ENCODE measurements at regions not wholly inside any gene's neighbourhood (a gene's known extent, or its start where the extent isn't known, plus 50 kb on each side); places are given as distances from the start of the nearest gene placed in this dataset.

- intact Hi-C loops (cut with DNase I; ENCODE audit: low total_unique reads) = no loop called here
- TF ChIP-seq POLR2AphosphoS5 (IDR thresholded peaks at IDR 0.05) (no peak), CTCF (IDR thresholded peaks at IDR 0.05 in 8 of 11, conservative IDR thresholded peaks at IDR 0.05 in 3 of 11) (no peak), POLR2A (IDR thresholded peaks at IDR 0.05) (no peak)
- peaks cover under 1 to 7% (median 3%) of the 10 kb centered on the region in 6 donors for H3K4me1 ChIP-seq
- peaks cover 0 to 32% (median 0%) of the 10 kb centered on the region in 7 donors for H3K27me3 ChIP-seq (replicated peaks in 1 of 7)
- no peak overlapping the region for H3K4me3 ChIP-seq
- WGBS, 5 donors = 47 to 62% (median 51%) methylated on average over 6 of the region's 6 CpGs
- no peaks in the 10 kb centered on the region for H3K9me3 ChIP-seq
- no peak overlapping the region for H3K27ac ChIP-seq
- DNase-seq = no peak
- H3K36me3 ChIP-seq = no peaks in the 10 kb centered on the region
Measured at GRCh38 chr21:38979271-38980121, 173.8 kb downstream of the ETS2 start.

GRCh38 chr21:38976900-38977299, 171.2 kb downstream of the ETS2 start:
- no peak for DNase-seq
- WGBS, 5 donors = 62 to 76% (median 69%) methylated on average over 8 of the region's 8 CpGs
- Histone ChIP-seq H3K4me3 (no peak overlapping the region), H3K36me3 (no peaks in the 10 kb centered on the region), H3K4me1 (no peaks in the 10 kb centered on the region), H3K27ac (peak overlapping the region in 3 of 8 donors; percentile 30 to 50 (median 33)), H3K27me3 (replicated peaks in 1 of 7) (peaks cover 0 to 19% (median 0%) of the 10 kb centered on the region in 7 donors), H3K9me3 (no peaks in the 10 kb centered on the region)
- peak in 1 of 3 donors; percentile 55 for TF ChIP-seq POLR2AphosphoS5 (IDR thresholded peaks at IDR 0.05)
- TF ChIP-seq CTCF (IDR thresholded peaks at IDR 0.05 in 8 of 11, conservative IDR thresholded peaks at IDR 0.05 in 3 of 11) = no peak
- intact Hi-C loops (cut with DNase I; ENCODE audit: low total_unique reads) = no loop called here

- 82 to 96% (median 93%) methylated on average over 6 of the region's 6 CpGs for WGBS, 5 donors
- no peak overlapping the region for H3K4me3 ChIP-seq
- no peaks in the 10 kb centered on the region for H3K36me3 ChIP-seq
- intact Hi-C loops (cut with DNase I; ENCODE audit: low total_unique reads) = no loop called here
- no peak overlapping the region for H3K27ac ChIP-seq
- H3K27me3 ChIP-seq (replicated peaks in 1 of 7) = no peaks in the 10 kb centered on the region
- no peak for TF ChIP-seq POLR2AphosphoS5 (IDR thresholded peaks at IDR 0.05)
- TF ChIP-seq POLR2A (IDR thresholded peaks at IDR 0.05) = no peak
- TF ChIP-seq CTCF (IDR thresholded peaks at IDR 0.05 in 8 of 11, conservative IDR thresholded peaks at IDR 0.05 in 3 of 11) = no peak
- no peaks in the 10 kb centered on the region for H3K9me3 ChIP-seq
- no peak for DNase-seq
- H3K4me1 ChIP-seq = no peaks in the 10 kb centered on the region
Measured at GRCh38 chr21:38973552-38973951, 167.8 kb downstream of the ETS2 start.

GRCh38 chr21:38972078-38972477, 166.3 kb downstream of the ETS2 start:
- DNase-seq = no peak
- H3K36me3 ChIP-seq = no peaks in the 10 kb centered on the region

More at GRCh38 chr21:38972078-38972477, 166.3 kb downstream of the ETS2 start:
- Histone ChIP-seq H3K27me3 (replicated peaks in 1 of 7) (no peaks in the 10 kb centered on the region), H3K9me3 (no peaks in the 10 kb centered on the region), H3K4me1 (no peaks in the 10 kb centered on the region), H3K4me3 (no peak overlapping the region), H3K27ac (peak overlapping the region in 4 of 8 donors; percentile 61 to 83 (median 70))
- 79 to 98% (median 95%) methylated on average over 7 to 10 of the region's 10 CpGs for WGBS, 5 donors
- TF ChIP-seq POLR2AphosphoS5 (IDR thresholded peaks at IDR 0.05) (no peak), POLR2A (IDR thresholded peaks at IDR 0.05) (no peak), CTCF (IDR thresholded peaks at IDR 0.05 in 8 of 11, conservative IDR thresholded peaks at IDR 0.05 in 3 of 11) (no peak)
- intact Hi-C loops (cut with DNase I; ENCODE audit: low total_unique reads) = no loop called here
